ENCODE measurements at regions not wholly inside any gene's neighbourhood (a gene's known extent, or its start where the extent isn't known, plus 50 kb on each side); places are given as distances from the start of the nearest gene placed in this dataset.
A peak's percentile ranks its signal among the peaks of the same experiment; 100 is the strongest.
"Not testable (repeated sequence)": the region's sequence is repeated elsewhere in the genome, so short reads cannot be mapped to it uniquely, and the experiment has no call there.

DNA sequence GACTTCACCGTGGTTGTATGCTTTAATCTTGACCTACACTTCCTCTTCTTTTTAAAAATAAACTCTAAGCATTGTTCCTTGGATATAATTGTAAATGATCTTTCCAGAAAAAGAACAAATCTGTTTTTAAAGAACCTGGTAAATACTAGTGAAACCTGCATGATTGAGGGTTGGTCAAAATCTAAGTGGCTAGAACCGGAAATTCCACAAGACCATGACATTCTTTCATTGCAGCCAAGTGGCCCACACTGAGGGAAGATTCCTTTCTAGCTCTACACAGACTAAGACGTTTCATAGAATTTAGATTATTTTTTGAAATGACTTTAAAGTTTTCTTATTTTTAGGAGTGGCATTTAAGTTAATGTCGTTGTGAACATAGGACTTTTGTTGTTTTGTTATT is 356.7 kb downstream of the NYAP2 start:
- DNase-seq (ENCODE audit: low read depth), result no peak
- H3K4me3 ChIP-seq (ENCODE audit: low read depth, low read length), result no peak overlapping the region

DNA sequence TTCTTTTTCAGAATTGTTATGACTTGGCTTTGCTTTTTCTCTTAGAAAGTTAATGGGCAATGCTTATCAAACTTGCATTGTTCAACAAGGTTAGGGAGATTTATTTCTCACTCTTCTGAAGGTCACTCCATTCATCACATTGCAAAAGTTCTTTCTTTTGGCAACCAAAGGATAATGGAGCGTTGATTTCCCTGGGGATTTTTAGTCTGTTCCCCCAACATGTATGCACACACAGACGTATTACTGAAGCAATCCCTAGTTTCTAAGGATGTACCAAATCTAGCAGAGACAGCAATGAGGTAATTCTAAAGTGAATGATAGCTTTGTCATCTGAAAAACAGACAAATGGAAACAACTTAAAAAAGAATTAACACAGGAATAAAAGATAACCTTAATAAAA is 349.1 kb downstream of the NYAP2 start:
- no peak for DNase-seq (ENCODE audit: low read depth)
- no peak overlapping the region for H3K4me3 ChIP-seq (ENCODE audit: low read depth, low read length)

DNA sequence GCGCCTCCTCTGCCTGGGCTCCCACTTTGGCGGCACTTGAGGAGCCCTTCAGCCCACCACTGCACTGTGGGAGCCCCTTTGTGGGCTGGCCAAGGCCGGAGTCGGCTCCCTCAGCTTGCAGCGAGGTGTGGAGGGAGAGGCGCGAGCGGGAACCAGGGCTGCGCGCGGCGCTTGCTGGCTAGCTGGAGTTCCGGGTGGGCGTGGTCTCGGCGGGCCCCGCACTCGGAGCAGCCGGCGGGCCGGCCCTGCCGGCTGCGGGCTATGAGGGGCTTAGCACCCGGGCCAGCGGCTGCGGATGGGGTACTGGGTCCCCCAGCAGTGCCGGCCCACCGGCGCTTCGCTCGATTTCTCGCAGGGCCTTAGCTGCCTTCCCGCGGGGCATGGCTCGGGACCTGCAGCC is 344.5 kb downstream of the NYAP2 start:
- H3K4me3 ChIP-seq (ENCODE audit: low read depth, low read length); DNase-seq (ENCODE audit: low read depth): not testable (repeated sequence)

DNA sequence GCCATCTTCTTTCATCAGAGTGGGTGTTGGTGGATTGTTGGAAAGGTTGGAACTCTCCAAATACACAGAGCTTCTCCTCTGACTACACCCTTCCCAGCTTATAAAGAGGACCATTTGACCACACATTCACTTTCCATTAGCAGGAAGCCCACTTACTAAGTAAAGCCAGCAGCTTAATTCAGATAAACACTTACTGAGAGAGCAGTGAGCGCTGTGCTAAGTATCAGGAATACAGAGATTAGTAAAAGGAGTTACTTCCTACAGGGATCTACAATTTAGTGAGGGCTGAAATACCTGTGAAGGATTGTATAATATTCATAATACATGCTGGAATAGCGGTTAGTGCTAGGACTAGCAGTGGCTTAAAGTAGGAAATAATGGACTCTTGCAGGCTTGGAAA is 343.0 kb downstream of the NYAP2 start:
- no peak overlapping the region for H3K4me3 ChIP-seq (ENCODE audit: low read depth, low read length)
- no peak for DNase-seq (ENCODE audit: low read depth)

DNA sequence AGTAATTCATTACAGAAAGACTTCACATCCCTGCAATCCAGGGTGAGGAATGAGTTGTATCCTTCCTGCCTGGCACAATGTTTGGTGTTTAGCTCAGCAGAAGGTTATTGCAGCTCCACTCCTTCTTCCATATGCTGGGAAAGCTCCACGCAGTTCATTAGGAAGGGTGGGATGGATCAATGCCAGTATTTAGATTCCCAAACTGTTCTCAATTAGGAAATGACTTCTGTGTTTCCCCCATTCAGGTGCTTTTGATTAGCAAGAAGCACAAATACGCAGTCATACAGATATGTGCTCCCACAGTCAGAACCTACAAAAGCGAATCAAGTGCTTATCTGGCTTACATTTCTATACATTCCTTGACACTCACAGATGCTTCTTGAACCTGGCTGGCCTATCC is 340.6 kb downstream of the NYAP2 start:
- no peak overlapping the region for H3K4me3 ChIP-seq (ENCODE audit: low read depth, low read length)
- no peak for DNase-seq (ENCODE audit: low read depth)

DNA sequence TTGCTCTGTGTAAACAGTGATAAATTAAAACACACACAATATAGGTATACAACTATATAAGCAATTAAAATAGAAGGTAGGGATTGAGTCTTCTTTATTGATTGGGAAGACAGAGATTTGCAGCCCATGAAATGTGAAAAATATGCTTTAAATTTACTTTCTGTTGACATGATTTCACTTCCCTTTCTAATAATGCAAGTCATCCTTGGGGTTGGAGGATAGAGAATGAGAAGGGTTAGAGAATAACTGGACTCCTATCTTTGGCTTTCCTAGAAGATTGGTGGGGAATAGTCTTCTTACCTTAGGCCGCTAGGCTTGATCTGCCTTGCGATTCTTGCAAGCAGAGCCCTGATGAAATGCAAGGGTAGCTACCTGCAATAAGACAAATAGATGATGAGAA is 339.8 kb downstream of the NYAP2 start:
- DNase-seq (ENCODE audit: low read depth), result no peak

GRCh38 chr2:225738735-225739134 is 339.2 kb downstream of the NYAP2 start:
- DNase-seq (ENCODE audit: low read depth), result no peak
- no peak overlapping the region for H3K4me3 ChIP-seq (ENCODE audit: low read depth, low read length)

More for the DNA sequence above, 339.8 kb downstream of the NYAP2 start:
- no peak overlapping the region for H3K4me3 ChIP-seq (ENCODE audit: low read depth, low read length)

GRCh38 chr2:225737556-225737955 is 338.0 kb downstream of the NYAP2 start:
- no peak overlapping the region for H3K4me3 ChIP-seq (ENCODE audit: low read depth, low read length)
- no peak for DNase-seq (ENCODE audit: low read depth)

GRCh38 chr2:225735844-225736243 is 336.3 kb downstream of the NYAP2 start:
- no peak overlapping the region for H3K4me3 ChIP-seq (ENCODE audit: low read depth, low read length)
- DNase-seq (ENCODE audit: low read depth), result peak; percentile 83

DNA sequence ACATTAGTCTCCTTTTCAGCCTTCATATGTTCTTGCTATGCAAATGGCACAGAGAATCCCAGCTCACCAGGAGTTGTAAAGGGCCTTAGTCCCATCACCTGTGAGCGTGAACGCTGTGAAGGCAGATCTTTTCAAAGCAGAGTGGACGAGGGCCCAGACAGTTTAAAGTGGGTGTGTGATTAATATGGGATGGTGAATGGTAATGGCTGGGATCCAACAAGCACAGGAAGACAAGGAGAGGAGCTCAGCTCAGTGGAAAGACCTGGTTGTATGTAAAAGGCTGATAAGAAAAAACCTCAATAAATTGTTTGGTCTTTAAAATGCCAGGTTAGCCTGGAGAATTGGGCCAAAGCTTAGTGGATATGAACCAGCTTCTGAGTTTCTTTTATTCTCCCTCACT is 326.2 kb downstream of the NYAP2 start:
- no peak for DNase-seq (ENCODE audit: low read depth)
- H3K4me3 ChIP-seq (ENCODE audit: low read depth, low read length), result no peak overlapping the region
